MCF 10A (cell line): ENCODE measurements at regions not wholly inside any gene's neighbourhood (a gene's known extent, or its start where the extent isn't known, plus 50 kb on each side); places are given as distances from the start of the nearest gene placed in this dataset.

Source experiments
- BruUV-seq: library from RNA; stranded (reverse); fragments of 400-500 nt; replicated peaks from 2 replicates; lab custom pipeline; 2021; lab: Mats Ljungman, UMichigan
- CTCF ChIA-PET: fragments of 300-600 bp; sonication (Branson Sonifier 250); formaldehyde crosslinking; extraction: SDS; loops from one replicate; lab custom pipeline; 2021; ENCODE audit warnings: antibody characterized with exemption, inconsistent platforms; lab: Yijun Ruan, JAX
- POLR2A ChIA-PET: fragments of 300-600, 350-650 bp; sonication (Branson Sonifier 250); formaldehyde crosslinking; extraction: SDS; loops from one replicate; lab custom pipeline; 2020; ENCODE audit warnings: antibody characterized with exemption, inconsistent platforms; lab: Yijun Ruan, JAX
- DNase-seq: peaks from one replicate; pipeline ENCODE4 v3.0.0-alpha.2; 2018; ENCODE audit not compliant: unreplicated experiment
- H3K27ac Mint-ChIP-seq: one replicate; pipeline ENCODE4 v1.8.0; 2022; ENCODE audit warnings: mild to moderate bottlenecking, low read depth, mixed read lengths; ENCODE audit not compliant: unreplicated experiment
- H3K27me3 Mint-ChIP-seq: one replicate; pipeline ENCODE4 v1.8.0; 2022; ENCODE audit warnings: mixed read lengths; ENCODE audit not compliant: insufficient read depth, unreplicated experiment
- H3K36me3 Mint-ChIP-seq: one replicate; pipeline ENCODE4 v1.8.0; 2022; ENCODE audit warnings: mild to moderate bottlenecking, moderate library complexity, mixed read lengths; ENCODE audit not compliant: insufficient read depth, unreplicated experiment
- H3K4me1 Mint-ChIP-seq: one replicate; pipeline ENCODE4 v1.8.0; 2022; ENCODE audit warnings: mixed read lengths; ENCODE audit not compliant: insufficient read depth, unreplicated experiment
- H3K4me3 Mint-ChIP-seq: one replicate; pipeline ENCODE4 v1.8.0; 2022; ENCODE audit warnings: mild to moderate bottlenecking, moderate library complexity, mixed read lengths; ENCODE audit not compliant: unreplicated experiment
- H3K9me3 Mint-ChIP-seq: one replicate; pipeline ENCODE4 v1.8.0; 2022; ENCODE audit warnings: mixed read lengths; ENCODE audit not compliant: unreplicated experiment
- intact Hi-C: fragments of 100-400 bp; cut with micrococcal nuclease; formaldehyde crosslinking; loops from 2 replicates; pipeline ENCODE4 v1.14.1; 2022
- TF ChIP-seq, protein P1 (sequence below): fragments of 200-600 bp; IDR thresholded peaks from one replicate; pipeline ENCODE4 v1.8.0; 2022; ENCODE audit warnings: antibody characterized with exemption, mild to moderate bottlenecking; ENCODE audit not compliant: unreplicated experiment

GRCh38 chr18:2222270-2223185 lies 348.8 kb downstream of the METTL4 start:
- H3K9me3 Mint-ChIP-seq = no peaks in the 10 kb centered on the region
- peaks cover 15% of the 10 kb centered on the region for H3K4me1 Mint-ChIP-seq
- no TSS peak for BruUV-seq
- POLR2A ChIA-PET = interaction anchor here (0.5 to 1.1 kb wide), 3 partner anchors 72 to 552 kb away, joined by 3 to 4 read pairs (median 3); no protein-coding TSS in a partner anchor
- TF ChIP-seq, protein P1, sequence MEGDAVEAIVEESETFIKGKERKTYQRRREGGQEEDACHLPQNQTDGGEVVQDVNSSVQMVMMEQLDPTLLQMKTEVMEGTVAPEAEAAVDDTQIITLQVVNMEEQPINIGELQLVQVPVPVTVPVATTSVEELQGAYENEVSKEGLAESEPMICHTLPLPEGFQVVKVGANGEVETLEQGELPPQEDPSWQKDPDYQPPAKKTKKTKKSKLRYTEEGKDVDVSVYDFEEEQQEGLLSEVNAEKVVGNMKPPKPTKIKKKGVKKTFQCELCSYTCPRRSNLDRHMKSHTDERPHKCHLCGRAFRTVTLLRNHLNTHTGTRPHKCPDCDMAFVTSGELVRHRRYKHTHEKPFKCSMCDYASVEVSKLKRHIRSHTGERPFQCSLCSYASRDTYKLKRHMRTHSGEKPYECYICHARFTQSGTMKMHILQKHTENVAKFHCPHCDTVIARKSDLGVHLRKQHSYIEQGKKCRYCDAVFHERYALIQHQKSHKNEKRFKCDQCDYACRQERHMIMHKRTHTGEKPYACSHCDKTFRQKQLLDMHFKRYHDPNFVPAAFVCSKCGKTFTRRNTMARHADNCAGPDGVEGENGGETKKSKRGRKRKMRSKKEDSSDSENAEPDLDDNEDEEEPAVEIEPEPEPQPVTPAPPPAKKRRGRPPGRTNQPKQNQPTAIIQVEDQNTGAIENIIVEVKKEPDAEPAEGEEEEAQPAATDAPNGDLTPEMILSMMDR = no peak
- H3K4me3 Mint-ChIP-seq = no peak overlapping the region
- no peak for DNase-seq
- no peak overlapping the region for H3K27ac Mint-ChIP-seq
- CTCF ChIA-PET = interaction anchor here (0.6 to 8.1 kb wide), 35 partner anchors 13 to 662 kb away, joined by 3 to 166 read pairs (median 5); no protein-coding TSS in a partner anchor
- intact Hi-C loops = no loop called here
- no peaks in the 10 kb centered on the region for H3K36me3 Mint-ChIP-seq
- H3K27me3 Mint-ChIP-seq = no peaks in the 10 kb centered on the region

DNA sequence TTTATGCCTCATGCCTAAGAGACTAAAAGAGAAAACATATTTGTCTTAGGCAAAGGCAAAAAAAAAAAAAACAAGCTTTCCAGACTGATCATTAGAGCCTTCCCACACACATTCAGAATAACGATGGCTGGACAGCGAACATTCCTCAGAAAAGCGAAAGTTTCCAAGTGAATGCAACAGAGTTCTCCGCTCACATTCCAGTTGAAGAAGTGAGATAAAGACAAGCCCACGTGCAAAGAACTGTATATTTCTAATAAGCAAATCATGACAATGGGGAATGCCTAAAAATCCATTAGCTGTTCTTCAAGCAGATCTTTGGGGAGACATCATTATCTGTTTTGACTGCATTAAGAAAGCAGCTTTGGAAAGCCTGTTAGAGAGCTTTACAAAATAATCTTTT lies 347.9 kb downstream of the METTL4 start:
- peak overlapping the region; percentile 43 for H3K4me3 Mint-ChIP-seq
- H3K27me3 Mint-ChIP-seq = no peaks in the 10 kb centered on the region
- TF ChIP-seq, protein P1 = no peak
- H3K9me3 Mint-ChIP-seq = no peaks in the 10 kb centered on the region
- CTCF ChIA-PET = interaction anchor here (0.5 to 8.1 kb wide), 77 partner anchors 9 to 1351 kb away, joined by 3 to 166 read pairs (median 4); partner anchors contain the start of gene ADCYAP1
- POLR2A ChIA-PET = interaction anchor here (0.6 to 1.4 kb wide), 6 partner anchors 15 to 559 kb away, joined by 3 to 6 read pairs (median 4); no protein-coding TSS in a partner anchor
- H3K36me3 Mint-ChIP-seq = no peaks in the 10 kb centered on the region
- BruUV-seq = no TSS peak
- H3K4me1 Mint-ChIP-seq = peaks cover 15% of the 10 kb centered on the region
- H3K27ac Mint-ChIP-seq = no peak overlapping the region
- intact Hi-C loops = no loop called here
- DNase-seq = no peak

DNA sequence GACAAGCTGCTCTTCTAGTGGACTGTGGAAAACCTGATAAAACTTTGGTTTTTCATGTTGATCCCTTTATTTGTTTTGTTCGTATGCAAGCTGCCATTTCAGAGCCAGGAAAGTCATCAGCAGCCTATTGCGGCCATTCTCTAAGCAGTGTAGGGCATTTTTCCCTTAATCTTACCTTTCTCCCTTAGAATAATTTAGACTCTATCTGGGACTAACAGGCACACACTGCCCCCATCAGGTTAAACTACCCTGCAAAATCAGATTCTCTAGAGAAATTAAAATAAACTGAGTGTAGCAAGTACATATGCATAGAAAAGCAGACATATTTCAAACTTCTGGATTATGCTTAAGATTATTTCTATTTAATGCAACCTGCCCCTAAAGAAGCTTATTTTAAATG lies 347.5 kb downstream of the METTL4 start:
- POLR2A ChIA-PET = interaction anchor here (0.6 to 1.4 kb wide), 7 partner anchors 15 to 1667 kb away, joined by 3 to 6 read pairs (median 3); no protein-coding TSS in a partner anchor
- intact Hi-C loops = loop anchor here (1.0 to 2.0 kb wide), 6 partner anchors 119 to 1360 kb away; no protein-coding TSS in a partner anchor
- H3K4me3 Mint-ChIP-seq = peak overlapping the region; percentile 43

More for the DNA sequence above, 347.5 kb downstream of the METTL4 start:
- DNase-seq = peak; percentile 63
- no peaks in the 10 kb centered on the region for H3K36me3 Mint-ChIP-seq
- CTCF ChIA-PET = interaction anchor here (0.5 to 8.1 kb wide), 96 partner anchors 9 to 1359 kb away, joined by 3 to 166 read pairs (median 4); partner anchors contain the start of gene ADCYAP1
- H3K9me3 Mint-ChIP-seq = no peaks in the 10 kb centered on the region
- H3K4me1 Mint-ChIP-seq = peaks cover 15% of the 10 kb centered on the region
- TF ChIP-seq, protein P1 = peak; percentile 76
- BruUV-seq = no TSS peak
- no peak overlapping the region for H3K27ac Mint-ChIP-seq
- no peaks in the 10 kb centered on the region for H3K27me3 Mint-ChIP-seq
